ENCODE measurements at regions not wholly inside any gene's neighbourhood (a gene's known extent, or its start where the extent isn't known, plus 50 kb on each side); places are given as distances from the start of the nearest gene placed in this dataset.

DNA sequence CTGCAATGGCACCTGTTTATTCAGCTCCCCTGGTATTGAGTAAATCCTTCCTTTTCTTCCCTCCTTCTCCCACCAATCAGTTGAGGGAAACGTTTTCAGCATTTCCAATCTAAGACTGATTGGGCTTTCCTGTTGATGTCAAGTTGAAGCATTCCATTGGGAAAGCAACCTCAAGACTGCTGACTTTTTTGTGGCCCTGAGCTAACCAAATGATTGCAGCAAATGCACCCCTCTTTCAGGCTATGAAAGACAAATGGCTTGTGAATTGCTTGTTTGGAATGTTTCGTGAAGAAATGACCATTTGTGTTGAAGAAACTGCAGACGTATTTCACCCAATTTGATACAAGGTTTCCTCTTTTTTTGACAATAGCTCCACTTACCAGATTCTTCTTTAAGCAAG lies 303.5 kb downstream of the EPHA4 start:
- Histone ChIP-seq H3K4me2 (ENCODE audit: low read depth, low read length) (no peak overlapping the region), H3K79me2 (ENCODE audit: insufficient read depth, low read length) (no peaks in the 10 kb centered on the region), H3K27ac (ENCODE audit: extremely low read length, insufficient read depth, low read length) (no peak overlapping the region), H3K27me3 (ENCODE audit: control insufficient read depth in 1 of 2, insufficient read depth in 2 of 2, low read length in 2 of 2) (no peaks in the 10 kb centered on the region), H2AFZ (ENCODE audit: low read length) (no peak overlapping the region), H4K20me1 (ENCODE audit: insufficient read depth, low read length) (no peaks in the 10 kb centered on the region), H3K4me3 (replicated peaks in 1 of 3; ENCODE audit: insufficient read depth in 1 of 3, low read depth in 2 of 3, low read length in 3 of 3) (no peak overlapping the region), H3K4me1 (ENCODE audit: insufficient read depth, low read length) (no peaks in the 10 kb centered on the region), H3K36me3 (replicated peaks in 1 of 2; ENCODE audit: control insufficient read depth in 1 of 2, insufficient read depth in 2 of 2, low read length in 2 of 2) (no peaks in the 10 kb centered on the region), H3K9ac (ENCODE audit: insufficient read depth, low read depth, low read length) (no peak overlapping the region), H3K9me3 (ENCODE audit: low read length) (no peaks in the 10 kb centered on the region)
- WGBS (ENCODE audit: low lambda C conversion rate), result 3% methylated on average over 3 of the region's 3 CpGs
- BruUV-seq (replicated peaks), result no TSS peak
- ChIA-PET CTCF (ENCODE audit: low intra/inter-chr PET ratio, low total read pairs) (no interaction called here), POLR2A (no interaction called here)
- intact Hi-C loops (cut with micrococcal nuclease; ENCODE audit: unreplicated experiment), result no loop called here
- no peak for TF ChIP-seq ZNF205 (CRISPR knock-in tag; IDR thresholded peaks at IDR 0.05)
- TF ChIP-seq ZBTB14 (CRISPR knock-in tag; IDR thresholded peaks at IDR 0.05), result no peak
- no peak for TF ChIP-seq DNMT1 (CRISPR knock-in tag; IDR thresholded peaks at IDR 0.05)
- no peak for TF ChIP-seq PHF21A (CRISPR knock-in tag; IDR thresholded peaks at IDR 0.05)
- no peak for TF ChIP-seq ZFYVE20 (CRISPR knock-in tag; IDR thresholded peaks at IDR 0.05; ENCODE audit: borderline replicate concordance, low read depth)
- TF ChIP-seq NFKB2 (CRISPR knock-in tag; IDR thresholded peaks at IDR 0.05; ENCODE audit: borderline replicate concordance), result no peak
- TF ChIP-seq ZNF543 (CRISPR knock-in tag; IDR thresholded peaks at IDR 0.05), result no peak
- no peak for TF ChIP-seq MYNN (CRISPR knock-in tag; IDR thresholded peaks at IDR 0.05; ENCODE audit: low read depth)
- no peak for TF ChIP-seq NBN (conservative IDR thresholded peaks at IDR 0.05)
- in situ Hi-C loops (cut with HindIII; ENCODE audit: extremely low pct_ligation_motif_present, low pct_unique_long_range_greater_than_20kb), result no loop called here
- ATAC-seq, result no peak
- FAIRE-seq, result no peak
- no peak for DNase-seq (ENCODE audit: low spot score)

GRCh38 chr2:221270806-221271205 lies 301.3 kb downstream of the EPHA4 start:
- ChIA-PET CTCF (ENCODE audit: low intra/inter-chr PET ratio, low total read pairs) (no interaction called here), POLR2A (no interaction called here)
- H3K4me1 ChIP-seq (ENCODE audit: insufficient read depth, low read length), result no peaks in the 10 kb centered on the region
- H3K27me3 ChIP-seq (ENCODE audit: control insufficient read depth in 1 of 2, insufficient read depth in 2 of 2, low read length in 2 of 2), result no peaks in the 10 kb centered on the region
- no peak overlapping the region for H3K9ac ChIP-seq (ENCODE audit: insufficient read depth, low read depth, low read length)
- 0% methylated on average over 2 of the region's 2 CpGs for WGBS (ENCODE audit: low lambda C conversion rate)
- no peak for DNase-seq (ENCODE audit: low spot score)
- no peak overlapping the region for H3K4me2 ChIP-seq (ENCODE audit: low read depth, low read length)
- no peaks in the 10 kb centered on the region for H3K9me3 ChIP-seq (ENCODE audit: low read length)
- in situ Hi-C loops (cut with HindIII; ENCODE audit: extremely low pct_ligation_motif_present, low pct_unique_long_range_greater_than_20kb) (no loop called here), intact Hi-C loops (cut with micrococcal nuclease; ENCODE audit: unreplicated experiment) (no loop called here)
- no peak overlapping the region for H3K4me3 ChIP-seq (replicated peaks in 1 of 3; ENCODE audit: insufficient read depth in 1 of 3, low read depth in 2 of 3, low read length in 3 of 3)
- FAIRE-seq, result no peak
- no TSS peak for BruUV-seq (replicated peaks)
- no peak overlapping the region for H2AFZ ChIP-seq (ENCODE audit: low read length)
- H4K20me1 ChIP-seq (ENCODE audit: insufficient read depth, low read length), result no peaks in the 10 kb centered on the region
- no peaks in the 10 kb centered on the region for H3K36me3 ChIP-seq (replicated peaks in 1 of 2; ENCODE audit: control insufficient read depth in 1 of 2, insufficient read depth in 2 of 2, low read length in 2 of 2)
- no peaks in the 10 kb centered on the region for H3K79me2 ChIP-seq (ENCODE audit: insufficient read depth, low read length)
- H3K27ac ChIP-seq (ENCODE audit: extremely low read length, insufficient read depth, low read length), result no peak overlapping the region
- no peak for ATAC-seq
- TF ChIP-seq REST (IDR thresholded peaks at IDR 0.05; ENCODE audit: borderline replicate concordance in 1 of 2, low read depth in 1 of 2, low read length in 2 of 2) (no peak), NONO (IDR thresholded peaks at IDR 0.05) (no peak), NONO (CRISPR knock-in tag; conservative IDR thresholded peaks at IDR 0.05) (no peak), ZNF350 (CRISPR knock-in tag; IDR thresholded peaks at IDR 0.05; ENCODE audit: borderline replicate concordance, low read depth) (no peak), HDAC6 (IDR thresholded peaks at IDR 0.05; ENCODE audit: low read depth, low read length) (no peak), SP140L (CRISPR knock-in tag; IDR thresholded peaks at IDR 0.05; ENCODE audit: borderline replicate concordance) (no peak)
